HEK293 (cell line): ENCODE measurements at regions not wholly inside any gene's neighbourhood (a gene's known extent, or its start where the extent isn't known, plus 50 kb on each side); places are given as distances from the start of the nearest gene placed in this dataset.
"Not testable (repeated sequence)": the region's sequence is repeated elsewhere in the genome, so short reads cannot be mapped to it uniquely, and the experiment has no call there.

Source experiments
- CTCF ChIA-PET: fragments of 350-600 bp; formaldehyde crosslinking; extraction: SDS; loops from one replicate; lab custom pipeline; 2021; ENCODE audit warnings: antibody characterized with exemption; lab: Yijun Ruan, JAX
- POLR2A ChIA-PET: fragments of 300-600 bp; formaldehyde crosslinking; extraction: SDS; loops from one replicate; lab custom pipeline; 2020; ENCODE audit warnings: antibody characterized with exemption, inconsistent platforms; lab: Yijun Ruan, JAX
- H3K27ac ChIP-seq: fragments of 200-500 bp; sonication (Bioruptor generic); 2 replicates; pipeline ENCODE4 v1.5.1; 2014; ENCODE audit warnings: low read depth, low read length, control low read depth, inconsistent platforms; ENCODE audit errors: extremely low read depth
- H3K36me3 ChIP-seq, 2 experiments: fragments of 200-500 bp in 1 of 2; sonication (Bioruptor generic) in 1 of 2; 1 replicate in 1 of 2; 2 replicates in 1 of 2; pipeline ENCODE4 v1.5.1; 2014 to 2017; ENCODE audit warnings: inconsistent platforms in 2 of 2, low read length in 2 of 2; ENCODE audit not compliant: control insufficient read depth in 2 of 2, insufficient read depth in 1 of 2
- H3K4me1 ChIP-seq: fragments of 200-500 bp; sonication (Bioruptor generic); 2 replicates; pipeline ENCODE4 v1.5.1; 2014; ENCODE audit warnings: mild to moderate bottlenecking, low read length, inconsistent platforms; ENCODE audit not compliant: control insufficient read depth, insufficient read depth
- H3K4me3 ChIP-seq: 2 replicates; pipeline ENCODE4 v1.5.1; 2011; ENCODE audit warnings: low read depth, mild to moderate bottlenecking, control low read depth, low read length, moderate library complexity
- H3K9me3 ChIP-seq: fragments of 200-500 bp; sonication (Bioruptor generic); 2 replicates; pipeline ENCODE4 v1.5.1; 2014; ENCODE audit warnings: low read depth, low read length, inconsistent platforms; ENCODE audit not compliant: control insufficient read depth, insufficient read depth
- GLI4 ChIP-seq: fragments of 450-650 bp; formaldehyde crosslinking; IDR thresholded peaks from 2 replicates; pipeline ENCODE4 v1.5.1; 2016; ENCODE audit warnings: missing biosample characterization, missing genetic modification characterization
- KLF7 ChIP-seq: fragments of 450-650 bp; formaldehyde crosslinking; IDR thresholded peaks from 2 replicates; pipeline ENCODE4 v1.5.1; 2016; ENCODE audit warnings: missing biosample characterization, missing genetic modification characterization, borderline replicate concordance
- SALL2 ChIP-seq: fragments of 450-650 bp; formaldehyde crosslinking; IDR thresholded peaks from 2 replicates; pipeline ENCODE4 v1.5.0; 2017; ENCODE audit warnings: missing biosample characterization, mild to moderate bottlenecking, missing genetic modification characterization, borderline replicate concordance
- ZBTB1 ChIP-seq: fragments of 450-650 bp; formaldehyde crosslinking; IDR thresholded peaks from 2 replicates; pipeline ENCODE4 v1.5.1; 2016; ENCODE audit warnings: missing biosample characterization, missing genetic modification characterization
- ZFP37 ChIP-seq: fragments of 450-650 bp; formaldehyde crosslinking; IDR thresholded peaks from 2 replicates; pipeline ENCODE4 v1.5.1; 2016; ENCODE audit warnings: missing biosample characterization, missing genetic modification characterization
- ZNF146 ChIP-seq: fragments of 450-650 bp; formaldehyde crosslinking; IDR thresholded peaks from 2 replicates; pipeline ENCODE4 v1.5.1; 2016; ENCODE audit warnings: missing biosample characterization, missing genetic modification characterization
- ZNF24 ChIP-seq: fragments of 450-650 bp; formaldehyde crosslinking; IDR thresholded peaks from 2 replicates; pipeline ENCODE4 v1.5.1; 2016; ENCODE audit warnings: missing biosample characterization, missing genetic modification characterization
- ZNF423 ChIP-seq: fragments of 450-650 bp; formaldehyde crosslinking; IDR thresholded peaks from 2 replicates; pipeline ENCODE4 v1.5.1; 2016; ENCODE audit warnings: missing biosample characterization, missing genetic modification characterization
- ZNF521 ChIP-seq: fragments of 450-650 bp; formaldehyde crosslinking; IDR thresholded peaks from 2 replicates; pipeline ENCODE4 v1.5.1; 2017; ENCODE audit warnings: missing biosample characterization, mild to moderate bottlenecking, missing genetic modification characterization
- ZNF529 ChIP-seq: fragments of 450-650 bp; formaldehyde crosslinking; IDR thresholded peaks from 2 replicates; pipeline ENCODE4 v1.5.1; 2017; ENCODE audit warnings: missing genetic modification characterization, missing biosample characterization; ENCODE audit not compliant: insufficient replicate concordance
- ZNF610 ChIP-seq: fragments of 450-650 bp; formaldehyde crosslinking; IDR thresholded peaks from 2 replicates; pipeline ENCODE4 v1.5.1; 2016; ENCODE audit warnings: missing biosample characterization, missing genetic modification characterization, borderline replicate concordance
- TF ChIP-seq, protein P1 (sequence below): fragments of 450-650 bp; formaldehyde crosslinking; IDR thresholded peaks from 2 replicates; pipeline ENCODE4 v1.5.1; 2016; ENCODE audit warnings: missing biosample characterization, missing genetic modification characterization
- TF ChIP-seq, protein P2 (sequence below): fragments of 450-650 bp; formaldehyde crosslinking; IDR thresholded peaks from 2 replicates; pipeline ENCODE4 v1.5.1; 2017; ENCODE audit warnings: missing biosample characterization, missing genetic modification characterization
- TF ChIP-seq, protein P3 (sequence below): fragments of 450-650 bp; formaldehyde crosslinking; IDR thresholded peaks from 2 replicates; pipeline ENCODE4 v1.5.1; 2016; ENCODE audit warnings: missing biosample characterization, missing genetic modification characterization, borderline replicate concordance
- TF ChIP-seq, protein P4 (sequence below): fragments of 450-650 bp; formaldehyde crosslinking; IDR thresholded peaks from 2 replicates; pipeline ENCODE4 v1.5.1; 2016; ENCODE audit warnings: missing biosample characterization, missing genetic modification characterization

DNA sequence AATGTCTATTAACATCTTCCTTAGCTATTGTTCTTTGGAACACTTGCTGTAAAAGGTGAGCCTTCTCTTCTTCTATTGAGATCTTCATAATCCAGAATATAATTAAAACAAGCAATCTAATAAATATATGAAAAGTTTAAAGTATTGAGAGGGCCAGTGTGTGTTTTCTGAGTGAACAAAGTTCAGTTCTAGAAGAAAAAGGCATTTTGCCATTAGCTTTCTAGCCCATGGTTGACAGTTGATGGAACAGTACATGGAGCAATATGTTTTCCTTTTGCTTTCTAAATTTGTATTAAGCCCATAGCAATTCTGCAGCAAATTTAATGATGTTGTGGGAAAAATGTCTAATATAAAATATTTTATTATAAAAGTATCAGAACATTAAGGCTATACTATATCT is 853.0 kb downstream of the TRHDE start (continued):
- TF ChIP-seq ZNF610 (tag by site-specific recombination): no peak
- TF ChIP-seq, protein P1, sequence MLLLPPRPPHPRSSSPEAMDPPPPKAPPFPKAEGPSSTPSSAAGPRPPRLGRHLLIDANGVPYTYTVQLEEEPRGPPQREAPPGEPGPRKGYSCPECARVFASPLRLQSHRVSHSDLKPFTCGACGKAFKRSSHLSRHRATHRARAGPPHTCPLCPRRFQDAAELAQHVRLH (tag by site-specific recombination): no peak

DNA sequence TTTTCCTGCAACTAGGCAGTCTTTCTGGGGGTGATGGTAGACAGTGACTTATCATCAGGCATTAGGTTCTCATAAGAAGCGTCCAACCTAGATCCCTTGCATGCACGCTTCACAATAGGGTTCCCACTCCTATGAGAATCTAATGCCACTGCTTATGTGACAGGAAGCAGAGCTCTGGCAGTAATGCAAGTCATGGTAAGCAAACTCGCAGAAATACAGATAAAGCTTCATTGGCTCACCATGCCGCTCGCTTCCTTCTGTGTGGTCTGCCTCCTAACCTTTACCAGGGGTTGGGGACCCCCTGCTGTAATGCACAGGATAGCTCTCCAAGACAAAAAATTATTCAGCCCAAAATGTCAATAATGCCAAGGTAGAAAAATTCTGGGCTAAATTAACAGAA is 864.2 kb downstream of the TRHDE start:
- ChIA-PET CTCF (no interaction called here), POLR2A (no interaction called here)
- Histone ChIP-seq H3K4me1 (no peaks in the 10 kb centered on the region), H3K4me3 (no peak overlapping the region), H3K27ac (no peak overlapping the region), H3K36me3 (no peaks in the 10 kb centered on the region), H3K9me3 (no peaks in the 10 kb centered on the region)
- TF ChIP-seq, protein P2, sequence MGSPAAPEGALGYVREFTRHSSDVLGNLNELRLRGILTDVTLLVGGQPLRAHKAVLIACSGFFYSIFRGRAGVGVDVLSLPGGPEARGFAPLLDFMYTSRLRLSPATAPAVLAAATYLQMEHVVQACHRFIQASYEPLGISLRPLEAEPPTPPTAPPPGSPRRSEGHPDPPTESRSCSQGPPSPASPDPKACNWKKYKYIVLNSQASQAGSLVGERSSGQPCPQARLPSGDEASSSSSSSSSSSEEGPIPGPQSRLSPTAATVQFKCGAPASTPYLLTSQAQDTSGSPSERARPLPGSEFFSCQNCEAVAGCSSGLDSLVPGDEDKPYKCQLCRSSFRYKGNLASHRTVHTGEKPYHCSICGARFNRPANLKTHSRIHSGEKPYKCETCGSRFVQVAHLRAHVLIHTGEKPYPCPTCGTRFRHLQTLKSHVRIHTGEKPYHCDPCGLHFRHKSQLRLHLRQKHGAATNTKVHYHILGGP (tag by site-specific recombination): no peak
- TF ChIP-seq ZBTB1: no peak
- no peak for TF ChIP-seq ZNF521 (tag by site-specific recombination)
- no peak for TF ChIP-seq KLF7
- TF ChIP-seq, protein P3, sequence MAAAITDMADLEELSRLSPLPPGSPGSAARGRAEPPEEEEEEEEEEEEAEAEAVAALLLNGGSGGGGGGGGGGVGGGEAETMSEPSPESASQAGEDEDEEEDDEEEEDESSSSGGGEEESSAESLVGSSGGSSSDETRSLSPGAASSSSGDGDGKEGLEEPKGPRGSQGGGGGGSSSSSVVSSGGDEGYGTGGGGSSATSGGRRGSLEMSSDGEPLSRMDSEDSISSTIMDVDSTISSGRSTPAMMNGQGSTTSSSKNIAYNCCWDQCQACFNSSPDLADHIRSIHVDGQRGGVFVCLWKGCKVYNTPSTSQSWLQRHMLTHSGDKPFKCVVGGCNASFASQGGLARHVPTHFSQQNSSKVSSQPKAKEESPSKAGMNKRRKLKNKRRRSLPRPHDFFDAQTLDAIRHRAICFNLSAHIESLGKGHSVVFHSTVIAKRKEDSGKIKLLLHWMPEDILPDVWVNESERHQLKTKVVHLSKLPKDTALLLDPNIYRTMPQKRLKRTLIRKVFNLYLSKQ (tag by site-specific recombination): no peak
- no peak for TF ChIP-seq ZNF529 (tag by site-specific recombination)
- no peak for TF ChIP-seq ZFP37 (tag by site-specific recombination)
- TF ChIP-seq GLI4 (tag by site-specific recombination): no peak
- TF ChIP-seq, protein P4, sequence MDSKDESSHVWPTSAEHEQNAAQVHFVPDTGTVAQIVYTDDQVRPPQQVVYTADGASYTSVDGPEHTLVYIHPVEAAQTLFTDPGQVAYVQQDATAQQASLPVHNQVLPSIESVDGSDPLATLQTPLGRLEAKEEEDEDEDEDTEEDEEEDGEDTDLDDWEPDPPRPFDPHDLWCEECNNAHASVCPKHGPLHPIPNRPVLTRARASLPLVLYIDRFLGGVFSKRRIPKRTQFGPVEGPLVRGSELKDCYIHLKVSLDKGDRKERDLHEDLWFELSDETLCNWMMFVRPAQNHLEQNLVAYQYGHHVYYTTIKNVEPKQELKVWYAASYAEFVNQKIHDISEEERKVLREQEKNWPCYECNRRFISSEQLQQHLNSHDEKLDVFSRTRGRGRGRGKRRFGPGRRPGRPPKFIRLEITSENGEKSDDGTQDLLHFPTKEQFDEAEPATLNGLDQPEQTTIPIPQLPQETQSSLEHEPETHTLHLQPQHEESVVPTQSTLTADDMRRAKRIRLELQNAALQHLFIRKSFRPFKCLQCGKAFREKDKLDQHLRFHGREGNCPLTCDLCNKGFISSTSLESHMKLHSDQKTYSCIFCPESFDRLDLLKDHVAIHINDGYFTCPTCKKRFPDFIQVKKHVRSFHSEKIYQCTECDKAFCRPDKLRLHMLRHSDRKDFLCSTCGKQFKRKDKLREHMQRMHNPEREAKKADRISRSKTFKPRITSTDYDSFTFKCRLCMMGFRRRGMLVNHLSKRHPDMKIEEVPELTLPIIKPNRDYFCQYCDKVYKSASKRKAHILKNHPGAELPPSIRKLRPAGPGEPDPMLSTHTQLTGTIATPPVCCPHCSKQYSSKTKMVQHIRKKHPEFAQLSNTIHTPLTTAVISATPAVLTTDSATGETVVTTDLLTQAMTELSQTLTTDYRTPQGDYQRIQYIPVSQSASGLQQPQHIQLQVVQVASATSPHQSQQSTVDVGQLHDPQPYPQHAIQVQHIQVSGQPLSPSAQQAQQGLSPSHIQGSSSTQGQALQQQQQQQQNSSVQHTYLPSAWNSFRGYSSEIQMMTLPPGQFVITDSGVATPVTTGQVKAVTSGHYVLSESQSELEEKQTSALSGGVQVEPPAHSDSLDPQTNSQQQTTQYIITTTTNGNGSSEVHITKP: no peak
- TF ChIP-seq ZNF423 (tag by site-specific recombination): no peak
- TF ChIP-seq SALL2 (tag by site-specific recombination): no peak
- TF ChIP-seq ZNF24 (tag by site-specific recombination): no peak

DNA sequence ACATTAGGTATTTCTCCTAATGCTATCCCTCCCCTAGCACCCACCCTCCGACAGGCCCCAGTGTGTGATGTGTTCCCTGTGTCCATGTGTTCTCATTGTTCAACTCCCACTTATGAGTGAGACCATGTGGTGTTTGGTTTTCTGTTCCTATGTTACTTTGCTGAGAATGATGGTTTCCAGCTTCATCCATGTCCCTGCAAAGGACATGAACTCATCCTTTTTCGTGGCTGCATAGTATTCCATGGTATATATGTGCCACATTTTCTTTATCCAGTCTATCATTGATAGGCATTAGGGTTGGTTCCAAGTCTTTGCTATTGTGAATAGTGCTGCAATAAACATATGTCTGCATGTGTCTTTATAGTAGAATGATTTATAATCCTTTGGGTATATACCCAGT is 867.5 kb downstream of the TRHDE start:
- POLR2A ChIA-PET, H3K4me1 ChIP-seq, CTCF ChIA-PET, H3K4me3 ChIP-seq, H3K27ac ChIP-seq, H3K9me3 ChIP-seq, H3K36me3 ChIP-seq: not testable (repeated sequence)
- peak; percentile 75 for TF ChIP-seq ZNF146
